CD1c-positive myeloid dendritic cell (primary cell): ENCODE measurements at regions not wholly inside any gene's neighbourhood (a gene's known extent, or its start where the extent isn't known, plus 50 kb on each side); places are given as distances from the start of the nearest gene placed in this dataset.

Experiments used
- DNase-seq: peaks from one replicate; pipeline ENCODE4 v3.0.0-alpha.2; 2016; ENCODE audit errors: extremely low spot score

GRCh38 chr20:48092596-48093280, 307.5 kb upstream of the SULF2 start:
- no peak for DNase-seq

DNA sequence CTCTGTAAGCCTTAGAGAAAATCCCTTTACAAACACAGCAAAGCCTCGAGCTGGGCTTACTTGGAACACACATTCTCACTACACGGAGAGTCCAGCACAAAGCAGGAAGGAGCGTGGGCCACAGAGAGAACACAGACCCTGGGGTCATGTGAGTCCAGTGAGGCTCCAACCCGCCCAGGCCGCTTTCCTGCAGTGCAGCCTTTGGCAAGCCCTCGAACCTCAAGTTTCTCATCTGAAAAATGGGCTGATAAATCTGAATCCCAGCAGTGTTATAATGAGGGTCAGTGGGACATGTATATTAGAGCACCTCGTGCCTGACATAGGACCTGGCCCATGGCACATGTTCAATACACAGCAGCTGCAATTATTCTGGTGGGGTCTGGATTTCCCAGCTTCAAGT, 305.5 kb upstream of the SULF2 start:
- DNase-seq: no peak

- no peak for DNase-seq
These were observed 305.0 kb upstream of the SULF2 start for GRCh38 chr20:48090314-48090713.

- DNase-seq: no peak
These were observed 295.3 kb upstream of the SULF2 start for GRCh38 chr20:48080583-48080982.

DNA sequence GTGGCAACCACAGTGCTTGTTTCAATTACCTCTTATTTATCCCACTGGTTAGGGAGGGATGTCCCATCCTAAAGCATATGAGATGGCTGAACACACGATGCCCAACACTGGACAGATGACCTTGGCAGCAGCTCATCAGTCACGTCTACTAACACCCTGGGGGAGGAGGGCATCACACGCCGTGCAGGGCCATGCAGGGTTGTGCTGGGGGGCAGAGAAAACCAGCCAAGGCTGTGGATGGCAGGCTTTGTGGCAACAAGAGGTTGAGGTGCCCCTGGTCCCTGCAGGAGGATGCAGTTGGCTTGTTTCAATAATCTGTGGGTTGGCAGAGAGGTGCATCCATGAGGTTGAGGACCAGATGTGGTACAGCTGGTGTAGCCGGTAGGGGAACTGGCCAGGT, 293.7 kb upstream of the SULF2 start:
- DNase-seq: no peak

DNA sequence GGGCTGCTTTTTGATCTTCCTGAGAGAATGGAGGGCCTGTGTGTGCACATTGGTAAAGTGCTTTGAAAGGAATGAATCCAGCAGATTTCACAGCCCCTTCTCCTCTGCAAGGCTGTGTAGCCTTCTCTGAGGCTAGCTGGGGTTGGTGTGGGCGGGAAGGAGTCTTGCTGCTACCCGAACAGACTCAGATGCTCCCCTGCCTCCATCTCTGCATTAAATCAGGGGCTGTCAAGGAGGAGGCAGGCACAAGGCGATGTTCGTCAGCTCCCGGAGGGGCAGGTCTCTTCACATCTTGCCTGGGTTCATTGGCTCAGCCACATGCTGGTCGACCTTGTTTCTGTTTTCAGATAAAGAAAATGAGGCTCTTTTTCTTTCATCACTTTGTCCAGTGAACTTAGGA, 291.5 kb upstream of the SULF2 start:
- DNase-seq: no peak

GRCh38 chr20:48076247-48076646, 291.0 kb upstream of the SULF2 start:
- DNase-seq: no peak

GRCh38 chr20:48075591-48076174, 290.4 kb upstream of the SULF2 start:
- no peak for DNase-seq

GRCh38 chr20:48070991-48071652, 285.8 kb upstream of the SULF2 start:
- no peak for DNase-seq

DNA sequence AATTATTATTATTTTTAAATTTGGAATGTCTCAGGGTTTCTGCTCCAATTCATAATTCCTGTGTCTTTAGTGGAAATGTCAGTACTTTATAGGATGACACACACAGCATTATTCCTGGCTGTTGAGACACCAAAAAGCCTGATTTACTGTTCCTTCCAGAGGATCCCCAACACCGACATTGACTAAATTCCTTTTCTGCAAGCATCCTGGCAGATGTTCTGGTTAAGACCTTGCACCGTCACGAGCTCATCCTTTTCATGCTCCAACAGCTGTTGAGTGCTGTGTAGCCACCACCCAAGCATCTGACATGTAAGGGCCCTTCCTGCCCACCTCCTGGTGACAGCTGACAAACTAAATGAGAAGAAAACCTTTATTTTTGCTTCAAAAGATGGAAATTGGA, 284.3 kb upstream of the SULF2 start:
- DNase-seq: no peak

GRCh38 chr20:48066851-48067250, 281.6 kb upstream of the SULF2 start:
- DNase-seq: no peak

DNA sequence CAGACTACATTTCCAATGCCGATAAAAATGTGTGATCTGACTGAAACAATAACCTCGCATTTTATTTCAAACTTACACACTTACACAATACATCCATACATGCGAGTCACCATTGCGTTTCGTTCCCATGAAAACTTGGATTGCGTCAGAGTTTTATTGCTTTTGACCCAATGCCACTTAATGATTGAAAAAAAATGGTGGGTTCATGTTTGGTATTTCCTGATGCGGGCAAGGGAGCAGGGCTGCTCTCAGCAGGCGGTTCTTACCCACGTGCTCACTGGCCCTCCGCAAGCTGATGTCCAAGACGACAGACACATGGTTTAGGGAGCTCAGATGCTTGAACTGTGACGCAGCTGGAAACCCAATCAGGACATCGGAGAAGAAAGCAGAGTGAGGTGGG, 281.0 kb upstream of the SULF2 start:
- DNase-seq: no peak

GRCh38 chr20:48065833-48066232, 280.6 kb upstream of the SULF2 start:
- no peak for DNase-seq

DNA sequence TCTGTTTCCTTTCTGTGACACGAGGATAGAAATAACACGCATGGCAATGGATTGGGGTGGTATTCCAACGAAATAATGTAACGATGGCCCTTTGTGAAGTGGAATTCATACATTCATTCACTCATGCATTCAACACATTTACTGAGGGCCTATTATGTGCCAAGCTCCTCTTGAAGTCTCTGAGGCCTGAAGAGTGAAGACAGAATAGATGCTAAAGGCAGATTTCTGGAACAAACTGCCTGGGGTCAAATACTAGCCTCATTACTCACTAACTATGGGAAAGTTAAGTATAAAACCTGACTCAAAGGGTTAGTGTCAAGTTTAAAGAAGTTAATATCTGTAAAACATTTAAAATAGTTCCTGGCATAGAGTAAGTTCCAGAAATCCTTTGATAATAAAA, 279.6 kb upstream of the SULF2 start:
- no peak for DNase-seq

GRCh38 chr20:48060841-48061720, 275.8 kb upstream of the SULF2 start:
- DNase-seq: no peak

- no peak for DNase-seq
These were observed 273.6 kb upstream of the SULF2 start for GRCh38 chr20:48058611-48059559.

DNA sequence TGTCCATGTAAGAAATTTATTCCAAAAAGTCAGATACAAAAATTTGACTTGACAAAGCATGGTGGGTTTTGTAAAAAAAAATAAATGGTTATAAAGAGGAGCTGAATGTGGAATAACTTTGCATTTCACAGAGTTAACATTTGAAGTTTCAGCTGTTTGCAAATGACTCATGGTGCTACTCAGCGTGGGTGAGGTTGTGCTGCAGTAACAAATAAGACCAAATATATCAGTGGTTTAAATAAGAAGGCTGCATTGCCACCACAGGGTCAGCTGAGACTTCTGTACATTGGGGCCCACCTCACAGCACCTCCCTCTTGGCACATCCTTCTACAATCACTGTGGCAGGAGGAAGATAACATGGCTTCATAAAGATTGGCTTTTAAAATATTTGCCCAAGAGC, 272.5 kb upstream of the SULF2 start:
- no peak for DNase-seq

GRCh38 chr20:48057251-48057650, 272.0 kb upstream of the SULF2 start:
- no peak for DNase-seq

GRCh38 chr20:48056218-48056617, 270.9 kb upstream of the SULF2 start:
- no peak for DNase-seq

- DNase-seq: no peak
These were observed 268.8 kb upstream of the SULF2 start for GRCh38 chr20:48054051-48054450.

- no peak for DNase-seq
These were observed 267.2 kb upstream of the SULF2 start for GRCh38 chr20:48052475-48052835.
